ENCODE measurements at regions not wholly inside any gene's neighbourhood (a gene's known extent, or its start where the extent isn't known, plus 50 kb on each side); places are given as distances from the start of the nearest gene placed in this dataset.

GRCh38 chr20:7770578-7770977 lies 169.7 kb downstream of the HAO1 start:
- TF ChIP-seq CTCF (IDR thresholded peaks at IDR 0.05) (no peak), EP300 (IDR thresholded peaks at IDR 0.05; ENCODE audit: borderline replicate concordance in 1 of 2, low read depth in 1 of 2, low read length in 1 of 2) (no peak), REST (IDR thresholded peaks at IDR 0.05; ENCODE audit: low read depth, low read length) (no peak), USF1 (IDR thresholded peaks at IDR 0.05; ENCODE audit: borderline replicate concordance, low read depth) (no peak), YY1 (IDR thresholded peaks at IDR 0.05; ENCODE audit: low read depth) (no peak), POLR2AphosphoS5 (IDR thresholded peaks at IDR 0.05; ENCODE audit: low read depth, low read length) (no peak), NRF1 (IDR thresholded peaks at IDR 0.05; ENCODE audit: low read depth, low read length) (no peak), RXRA (IDR thresholded peaks at IDR 0.05; ENCODE audit: borderline replicate concordance, low read depth) (no peak), SIN3A (IDR thresholded peaks at IDR 0.05; ENCODE audit: borderline replicate concordance, low read depth, low read length) (no peak)
